ENCODE measurements at regions not wholly inside any gene's neighbourhood (a gene's known extent, or its start where the extent isn't known, plus 50 kb on each side); places are given as distances from the start of the nearest gene placed in this dataset.

GRCh38 chr1:60833173-60833572 lies 249.2 kb upstream of the NFIA start:
- no peak for TF ChIP-seq CTCF (IDR thresholded peaks at IDR 0.05)
- no peak for TF ChIP-seq POLR2A (IDR thresholded peaks at IDR 0.05)

Measured in tibial nerve (tissue), 3 donors.